Peyer's patch (tissue), 4 donors: ENCODE measurements at regions not wholly inside any gene's neighbourhood (a gene's known extent, or its start where the extent isn't known, plus 50 kb on each side); places are given as distances from the start of the nearest gene placed in this dataset.

Source experiments
- DNase-seq, 3 donors: peaks; one replicate each; pipeline ENCODE4 v3.0.0-alpha.2; 2017 to 2019
- H3K27ac ChIP-seq, 4 donors: fragments of 200-600 bp; sonication (generic); one replicate each; pipeline ENCODE4 v1.5.1; 2016 to 2019
- H3K27me3 ChIP-seq, 2 donors: fragments of 200-600 bp; sonication (generic); one replicate each; pipeline ENCODE4 v1.5.1; 2019
- H3K36me3 ChIP-seq, 3 donors: fragments of 200-600 bp; sonication (generic); one replicate each; pipeline ENCODE4 v1.5.1; 2016 to 2019
- H3K4me1 ChIP-seq, 4 donors: fragments of 200-600 bp; sonication (generic); one replicate each; pipeline ENCODE4 v1.5.1; 2016 to 2019
- H3K4me3 ChIP-seq, 4 donors: fragments of 200-600 bp; sonication (generic); 1 replicate in 3 of 4; 2 replicates in 1 of 4; pipeline ENCODE4 v1.5.1; 2016 to 2019; ENCODE audit warnings: mild to moderate bottlenecking in 1 of 4
- H3K9me3 ChIP-seq, 4 donors: fragments of 200-600 bp; sonication (generic); one replicate each; pipeline ENCODE4 v1.5.1; 2016 to 2019; ENCODE audit warnings: mild to moderate bottlenecking in 1 of 4
- POLR2A ChIP-seq, 2 donors: fragments of 450-650 bp; IDR thresholded peaks; one replicate each; pipeline ENCODE4 v1.5.1; 2017; ENCODE audit warnings: antibody characterized with exemption in 2 of 2, mild to moderate bottlenecking in 2 of 2, moderate library complexity in 2 of 2
- TF ChIP-seq, protein P1 (sequence below), 6 experiments: fragments of 450-650 bp in 4 of 6; fragments of 200-600 bp in 2 of 6; sonication (generic) in 1 of 6; IDR thresholded peaks; one replicate each; pipeline ENCODE4 v1.5.1; 2017 to 2019; ENCODE audit warnings: antibody characterized with exemption in 6 of 6, mild to moderate bottlenecking in 3 of 6, moderate library complexity in 1 of 6

DNA sequence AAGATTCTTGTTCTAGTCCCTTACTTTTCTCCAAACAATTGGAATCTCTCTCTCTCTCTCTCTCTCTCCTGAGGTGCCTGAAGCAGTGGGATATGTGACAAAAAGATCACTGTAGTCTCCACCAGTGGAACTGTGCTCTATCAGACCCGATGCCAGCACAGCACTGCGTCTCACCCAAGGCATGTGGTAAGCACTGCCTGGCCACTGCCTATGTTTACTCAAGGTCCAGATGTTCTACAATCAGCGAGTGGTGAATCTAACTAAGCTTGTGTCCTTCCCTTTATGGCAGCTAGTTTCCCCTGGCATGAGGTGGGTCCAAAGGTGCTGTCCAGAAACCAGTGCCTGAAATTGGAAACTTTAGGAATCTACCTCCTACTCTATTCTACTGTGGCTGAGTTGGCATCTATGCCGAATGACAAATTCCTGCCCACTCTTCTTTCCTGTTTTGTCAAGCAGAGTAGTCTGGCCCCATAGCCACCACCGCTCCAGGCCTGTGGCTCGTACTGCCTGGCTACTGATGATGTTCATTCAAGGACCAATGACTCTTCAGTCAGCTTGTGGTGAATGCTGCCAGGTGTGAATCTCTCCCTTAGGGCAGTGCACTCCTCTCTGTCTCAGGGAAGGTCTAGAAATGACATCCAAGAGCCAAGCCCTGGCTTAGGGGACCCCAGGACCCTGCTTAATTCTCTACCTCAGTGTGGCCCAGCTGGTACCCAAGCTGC, 416.5 kb downstream of the TEX13C start:
- Histone ChIP-seq H3K36me3 (no peaks in the 10 kb centered on the region), H3K27ac (no peak overlapping the region), H3K9me3 (no peaks in the 10 kb centered on the region), H3K4me3 (no peak overlapping the region), H3K27me3 (no peaks in the 10 kb centered on the region), H3K4me1 (no peaks in the 10 kb centered on the region)
- no peak for DNase-seq
- TF ChIP-seq, protein P1, sequence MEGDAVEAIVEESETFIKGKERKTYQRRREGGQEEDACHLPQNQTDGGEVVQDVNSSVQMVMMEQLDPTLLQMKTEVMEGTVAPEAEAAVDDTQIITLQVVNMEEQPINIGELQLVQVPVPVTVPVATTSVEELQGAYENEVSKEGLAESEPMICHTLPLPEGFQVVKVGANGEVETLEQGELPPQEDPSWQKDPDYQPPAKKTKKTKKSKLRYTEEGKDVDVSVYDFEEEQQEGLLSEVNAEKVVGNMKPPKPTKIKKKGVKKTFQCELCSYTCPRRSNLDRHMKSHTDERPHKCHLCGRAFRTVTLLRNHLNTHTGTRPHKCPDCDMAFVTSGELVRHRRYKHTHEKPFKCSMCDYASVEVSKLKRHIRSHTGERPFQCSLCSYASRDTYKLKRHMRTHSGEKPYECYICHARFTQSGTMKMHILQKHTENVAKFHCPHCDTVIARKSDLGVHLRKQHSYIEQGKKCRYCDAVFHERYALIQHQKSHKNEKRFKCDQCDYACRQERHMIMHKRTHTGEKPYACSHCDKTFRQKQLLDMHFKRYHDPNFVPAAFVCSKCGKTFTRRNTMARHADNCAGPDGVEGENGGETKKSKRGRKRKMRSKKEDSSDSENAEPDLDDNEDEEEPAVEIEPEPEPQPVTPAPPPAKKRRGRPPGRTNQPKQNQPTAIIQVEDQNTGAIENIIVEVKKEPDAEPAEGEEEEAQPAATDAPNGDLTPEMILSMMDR (IDR thresholded peaks at IDR 0.05): no peak
- no peak for TF ChIP-seq POLR2A (IDR thresholded peaks at IDR 0.05)

DNA sequence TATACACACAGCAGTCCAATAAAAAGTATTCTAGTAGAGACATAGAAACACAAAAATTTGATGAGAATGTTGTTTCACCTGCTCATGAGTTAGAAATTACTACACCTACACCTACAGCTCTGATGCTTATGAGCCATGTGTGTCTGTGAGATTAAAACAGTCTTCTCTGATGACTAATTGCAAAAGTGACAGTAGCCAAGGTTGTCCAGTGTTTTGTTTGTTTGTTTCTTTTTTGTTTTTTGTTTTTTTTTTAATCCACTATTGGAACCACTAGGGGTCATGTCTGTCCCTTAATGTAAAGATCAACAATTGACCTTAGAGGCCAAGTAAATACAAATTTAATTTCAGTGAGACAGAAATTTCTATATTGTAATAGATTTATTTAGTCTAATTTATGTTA, 423.1 kb downstream of the TEX13C start:
- Histone ChIP-seq H3K4me3 (no peak overlapping the region), H3K4me1 (no peaks in the 10 kb centered on the region), H3K9me3 (no peaks in the 10 kb centered on the region), H3K27ac (no peak overlapping the region), H3K27me3 (no peaks in the 10 kb centered on the region), H3K36me3 (no peaks in the 10 kb centered on the region)
- DNase-seq: no peak
- no peak for TF ChIP-seq POLR2A (IDR thresholded peaks at IDR 0.05)
- TF ChIP-seq, protein P1 (IDR thresholded peaks at IDR 0.05): no peak

GRCh38 chrX:125744914-125745313, 421.2 kb downstream of the DCAF12L2 start:
- H3K4me1 ChIP-seq: no peaks in the 10 kb centered on the region
- no peaks in the 10 kb centered on the region for H3K27me3 ChIP-seq
- DNase-seq: no peak
- H3K36me3 ChIP-seq: no peaks in the 10 kb centered on the region
- no peak overlapping the region for H3K27ac ChIP-seq
- H3K4me3 ChIP-seq: no peak overlapping the region
- TF ChIP-seq, protein P1 (IDR thresholded peaks at IDR 0.05): no peak
- no peak for TF ChIP-seq POLR2A (IDR thresholded peaks at IDR 0.05)
- H3K9me3 ChIP-seq: no peaks in the 10 kb centered on the region

DNA sequence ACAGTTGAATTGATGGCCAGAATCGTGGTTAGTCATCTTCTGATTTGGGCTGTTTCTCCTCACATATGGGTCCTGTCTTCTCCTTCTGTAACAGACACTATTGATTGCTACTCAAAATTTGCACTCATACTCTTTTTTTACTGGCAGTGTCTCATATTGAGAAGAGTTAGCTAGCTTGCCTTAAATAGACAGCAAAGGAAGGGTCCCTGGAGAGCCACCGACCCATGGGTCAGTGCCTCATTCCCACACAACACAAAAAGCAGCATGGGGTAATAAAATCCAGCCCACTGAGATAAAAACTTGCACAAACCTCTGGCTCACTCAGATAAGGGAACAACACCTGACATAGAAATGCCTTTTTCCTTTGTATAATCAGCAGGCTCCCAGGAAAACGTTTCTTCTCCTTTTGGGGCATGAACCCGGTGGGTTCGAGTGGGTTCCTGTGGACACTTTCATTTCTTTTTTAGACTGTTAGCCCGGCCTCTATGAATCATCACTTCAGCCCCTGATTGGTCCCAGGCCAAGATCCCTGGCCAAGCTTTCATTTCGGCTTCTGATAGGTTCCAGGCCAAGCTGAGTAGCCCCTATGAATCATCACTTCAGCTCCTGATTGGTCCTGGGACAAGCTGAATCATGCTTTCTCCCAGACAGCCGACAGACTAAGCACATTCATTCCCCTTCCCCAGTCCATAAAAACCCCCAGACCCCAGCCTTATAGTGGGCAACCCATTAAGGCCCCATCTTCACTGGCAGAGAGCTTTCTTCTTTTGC, 408.1 kb downstream of the DCAF12L2 start:
- H3K36me3 ChIP-seq: no peaks in the 10 kb centered on the region

GRCh38 chrX:125758819-125759218, 407.3 kb downstream of the DCAF12L2 start:
- Histone ChIP-seq H3K4me3 (no peak overlapping the region), H3K27ac (no peak overlapping the region), H3K36me3 (no peaks in the 10 kb centered on the region), H3K27me3 (no peaks in the 10 kb centered on the region), H3K4me1 (no peaks in the 10 kb centered on the region), H3K9me3 (no peaks in the 10 kb centered on the region)
- DNase-seq: no peak
- TF ChIP-seq, protein P1 (IDR thresholded peaks at IDR 0.05): no peak
- no peak for TF ChIP-seq POLR2A (IDR thresholded peaks at IDR 0.05)

More for the DNA sequence above, 408.1 kb downstream of the DCAF12L2 start:
- H3K27me3 ChIP-seq: no peaks in the 10 kb centered on the region
- no peaks in the 10 kb centered on the region for H3K4me1 ChIP-seq
- no peak for TF ChIP-seq POLR2A (IDR thresholded peaks at IDR 0.05)
- TF ChIP-seq, protein P1 (IDR thresholded peaks at IDR 0.05): no peak
- no peak overlapping the region for H3K27ac ChIP-seq
- no peaks in the 10 kb centered on the region for H3K9me3 ChIP-seq
- DNase-seq: no peak
- no peak overlapping the region for H3K4me3 ChIP-seq
